ENCODE measurements at regions not wholly inside any gene's neighbourhood (a gene's known extent, or its start where the extent isn't known, plus 50 kb on each side); places are given as distances from the start of the nearest gene placed in this dataset.

DNA sequence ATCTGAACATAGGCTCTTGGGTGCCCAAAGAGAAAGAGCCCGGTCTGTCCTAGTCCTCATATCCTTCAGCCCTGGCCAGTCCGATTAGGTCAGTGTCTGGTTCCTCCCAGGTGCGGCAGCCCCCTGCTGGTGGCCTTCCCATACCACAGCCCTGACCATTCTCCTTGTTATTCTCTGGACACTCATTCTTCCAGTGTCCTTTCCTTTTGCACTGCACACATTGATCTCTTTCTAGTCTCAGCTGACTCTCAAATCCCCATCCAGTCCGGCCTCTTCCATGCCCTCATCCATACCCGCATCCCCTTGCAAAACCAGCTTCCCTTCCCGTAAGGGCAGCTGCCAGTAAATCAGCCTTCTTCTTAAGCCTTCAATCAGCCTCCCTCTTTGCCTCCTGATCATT, 1316.3 kb downstream of the TMEM121 start:
- TF ChIP-seq ZFX (IDR thresholded peaks at IDR 0.05; ENCODE audit: borderline replicate concordance): no peak
- TF ChIP-seq CTCF (IDR thresholded peaks at IDR 0.05): peak; percentile 77

Measured in 22Rv1 (cell line).